ENCODE measurements at regions not wholly inside any gene's neighbourhood (a gene's known extent, or its start where the extent isn't known, plus 50 kb on each side); places are given as distances from the start of the nearest gene placed in this dataset.

DNA sequence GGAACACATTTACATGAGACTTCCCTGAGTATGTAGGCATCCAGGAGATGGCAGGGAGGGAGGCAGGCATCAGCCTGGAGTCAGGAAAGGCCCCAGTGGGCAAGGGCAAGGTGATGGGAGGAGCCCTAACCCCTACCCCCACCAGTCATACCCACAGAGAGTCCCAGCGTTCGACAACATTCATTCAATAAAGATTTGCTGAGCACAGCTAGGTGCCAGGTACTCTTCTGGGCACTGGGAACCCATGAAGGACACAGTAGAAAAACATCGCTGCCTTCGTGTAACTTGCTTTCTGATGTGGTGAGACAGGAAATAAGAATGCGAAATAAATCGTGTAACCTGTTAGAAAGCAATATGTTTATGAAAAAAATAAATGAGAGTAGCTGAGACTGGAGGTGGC, 77.3 kb upstream of the GADD45A start:
- no peaks in the 10 kb centered on the region for H3K79me2 ChIP-seq (replicated peaks; ENCODE audit: insufficient read depth, low read length)
- H3K36me3 ChIP-seq (ENCODE audit: insufficient read depth, low read length), result no peaks in the 10 kb centered on the region
- no peak overlapping the region for H3K27ac ChIP-seq (ENCODE audit: low read length)
- H3K27me3 ChIP-seq (ENCODE audit: insufficient read depth, low read depth, low read length), result no peaks in the 10 kb centered on the region
- no peaks in the 10 kb centered on the region for H3K9me3 ChIP-seq (ENCODE audit: low read length)
- H3K9me2 ChIP-seq (ENCODE audit: insufficient read depth, low read length), result no peaks in the 10 kb centered on the region
- no peaks in the 10 kb centered on the region for H4K20me1 ChIP-seq (ENCODE audit: insufficient read depth)
- no peak for TF ChIP-seq EP300 (conservative IDR thresholded peaks at IDR 0.05; ENCODE audit: poor library complexity, severe bottlenecking)
- TF ChIP-seq MXI1 (conservative IDR thresholded peaks at IDR 0.05; ENCODE audit: poor library complexity, severe bottlenecking), result no peak
- TF ChIP-seq, protein P1, sequence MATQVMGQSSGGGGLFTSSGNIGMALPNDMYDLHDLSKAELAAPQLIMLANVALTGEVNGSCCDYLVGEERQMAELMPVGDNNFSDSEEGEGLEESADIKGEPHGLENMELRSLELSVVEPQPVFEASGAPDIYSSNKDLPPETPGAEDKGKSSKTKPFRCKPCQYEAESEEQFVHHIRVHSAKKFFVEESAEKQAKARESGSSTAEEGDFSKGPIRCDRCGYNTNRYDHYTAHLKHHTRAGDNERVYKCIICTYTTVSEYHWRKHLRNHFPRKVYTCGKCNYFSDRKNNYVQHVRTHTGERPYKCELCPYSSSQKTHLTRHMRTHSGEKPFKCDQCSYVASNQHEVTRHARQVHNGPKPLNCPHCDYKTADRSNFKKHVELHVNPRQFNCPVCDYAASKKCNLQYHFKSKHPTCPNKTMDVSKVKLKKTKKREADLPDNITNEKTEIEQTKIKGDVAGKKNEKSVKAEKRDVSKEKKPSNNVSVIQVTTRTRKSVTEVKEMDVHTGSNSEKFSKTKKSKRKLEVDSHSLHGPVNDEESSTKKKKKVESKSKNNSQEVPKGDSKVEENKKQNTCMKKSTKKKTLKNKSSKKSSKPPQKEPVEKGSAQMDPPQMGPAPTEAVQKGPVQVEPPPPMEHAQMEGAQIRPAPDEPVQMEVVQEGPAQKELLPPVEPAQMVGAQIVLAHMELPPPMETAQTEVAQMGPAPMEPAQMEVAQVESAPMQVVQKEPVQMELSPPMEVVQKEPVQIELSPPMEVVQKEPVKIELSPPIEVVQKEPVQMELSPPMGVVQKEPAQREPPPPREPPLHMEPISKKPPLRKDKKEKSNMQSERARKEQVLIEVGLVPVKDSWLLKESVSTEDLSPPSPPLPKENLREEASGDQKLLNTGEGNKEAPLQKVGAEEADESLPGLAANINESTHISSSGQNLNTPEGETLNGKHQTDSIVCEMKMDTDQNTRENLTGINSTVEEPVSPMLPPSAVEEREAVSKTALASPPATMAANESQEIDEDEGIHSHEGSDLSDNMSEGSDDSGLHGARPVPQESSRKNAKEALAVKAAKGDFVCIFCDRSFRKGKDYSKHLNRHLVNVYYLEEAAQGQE (IDR thresholded peaks at IDR 0.05; ENCODE audit: borderline replicate concordance), result no peak
- TF ChIP-seq SMC3 (conservative IDR thresholded peaks at IDR 0.05; ENCODE audit: poor library complexity), result no peak
- H3K9ac ChIP-seq (ENCODE audit: low read length), result no peak overlapping the region
- H3F3A ChIP-seq (ENCODE audit: insufficient read depth, low read length, poor library complexity, severe bottlenecking), result no peaks in the 10 kb centered on the region
- no peak overlapping the region for H2AFZ ChIP-seq (ENCODE audit: low read depth, low read length)
- no peak overlapping the region for H3K4me3 ChIP-seq (ENCODE audit: low read length)
- no peak overlapping the region for H3K4me2 ChIP-seq (ENCODE audit: low read length)

DNA sequence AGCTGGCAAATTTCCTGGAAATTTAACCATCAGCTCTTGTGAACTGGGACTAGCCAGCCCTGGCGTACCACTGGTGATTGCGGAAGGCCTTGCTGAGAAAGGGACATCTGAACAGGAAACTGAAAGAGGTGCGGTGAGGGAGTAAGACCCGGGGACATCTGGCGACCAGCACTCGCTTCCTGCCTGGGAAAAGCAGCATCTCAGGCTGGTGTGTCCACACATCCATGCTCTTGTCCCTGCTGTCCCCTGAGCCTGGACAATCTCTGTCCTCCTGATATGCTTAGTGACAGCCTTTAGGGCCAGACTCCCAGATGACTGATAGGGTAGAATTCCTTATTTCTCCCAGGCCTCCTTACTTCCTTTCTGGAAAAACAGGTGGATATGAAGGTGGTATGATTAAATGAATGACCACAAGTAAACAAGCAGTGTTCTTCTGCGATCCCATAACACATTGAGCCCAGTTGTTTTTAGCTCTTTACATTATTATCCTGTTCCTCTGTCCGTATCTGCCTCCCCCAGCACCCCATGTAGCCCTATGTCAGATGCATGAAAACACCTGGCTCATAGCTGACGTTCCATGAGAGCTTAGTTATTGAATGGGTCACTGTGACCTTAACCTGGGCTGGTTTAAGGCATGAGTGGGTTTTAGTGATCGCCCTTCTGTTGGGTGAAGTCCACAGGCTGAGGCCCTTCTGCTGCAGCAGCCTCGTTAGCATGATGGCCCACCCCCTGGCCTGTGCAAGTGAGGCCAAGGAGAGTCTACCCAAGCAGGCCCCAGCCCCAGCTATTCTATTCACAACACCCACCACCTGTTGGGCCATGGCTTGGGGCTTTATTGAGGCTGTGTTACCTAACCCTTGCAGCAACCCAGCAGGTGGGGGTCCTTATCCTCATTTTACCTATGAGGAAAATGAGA, 76.1 kb upstream of the GADD45A start:
- H3K9me3 ChIP-seq (ENCODE audit: low read length), result no peaks in the 10 kb centered on the region
- no peaks in the 10 kb centered on the region for H3F3A ChIP-seq (ENCODE audit: insufficient read depth, low read length, poor library complexity, severe bottlenecking)
- no peak overlapping the region for H3K4me2 ChIP-seq (ENCODE audit: low read length)
- H3K36me3 ChIP-seq (ENCODE audit: insufficient read depth, low read length), result no peaks in the 10 kb centered on the region
- H3K79me2 ChIP-seq (replicated peaks; ENCODE audit: insufficient read depth, low read length), result no peaks in the 10 kb centered on the region
- H3K27ac ChIP-seq (ENCODE audit: low read length), result no peak overlapping the region
- H2AFZ ChIP-seq (ENCODE audit: low read depth, low read length), result no peak overlapping the region
- H3K9ac ChIP-seq (ENCODE audit: low read length), result no peak overlapping the region
- no peak overlapping the region for H3K4me3 ChIP-seq (ENCODE audit: low read length)
- no peaks in the 10 kb centered on the region for H3K9me2 ChIP-seq (ENCODE audit: insufficient read depth, low read length)
- TF ChIP-seq SMC3 (conservative IDR thresholded peaks at IDR 0.05; ENCODE audit: poor library complexity) (no peak), EP300 (conservative IDR thresholded peaks at IDR 0.05; ENCODE audit: poor library complexity, severe bottlenecking) (no peak), RAD21 (conservative IDR thresholded peaks at IDR 0.05) (no peak), EZH2 (IDR thresholded peaks at IDR 0.05; ENCODE audit: borderline replicate concordance, insufficient read depth, low read length, poor library complexity, severe bottlenecking) (no peak), POLR2AphosphoS5 (IDR thresholded peaks at IDR 0.05) (no peak), TAF1 (IDR thresholded peaks at IDR 0.05; ENCODE audit: low read depth) (no peak), MXI1 (conservative IDR thresholded peaks at IDR 0.05; ENCODE audit: poor library complexity, severe bottlenecking) (no peak)
- TF ChIP-seq, protein P2, sequence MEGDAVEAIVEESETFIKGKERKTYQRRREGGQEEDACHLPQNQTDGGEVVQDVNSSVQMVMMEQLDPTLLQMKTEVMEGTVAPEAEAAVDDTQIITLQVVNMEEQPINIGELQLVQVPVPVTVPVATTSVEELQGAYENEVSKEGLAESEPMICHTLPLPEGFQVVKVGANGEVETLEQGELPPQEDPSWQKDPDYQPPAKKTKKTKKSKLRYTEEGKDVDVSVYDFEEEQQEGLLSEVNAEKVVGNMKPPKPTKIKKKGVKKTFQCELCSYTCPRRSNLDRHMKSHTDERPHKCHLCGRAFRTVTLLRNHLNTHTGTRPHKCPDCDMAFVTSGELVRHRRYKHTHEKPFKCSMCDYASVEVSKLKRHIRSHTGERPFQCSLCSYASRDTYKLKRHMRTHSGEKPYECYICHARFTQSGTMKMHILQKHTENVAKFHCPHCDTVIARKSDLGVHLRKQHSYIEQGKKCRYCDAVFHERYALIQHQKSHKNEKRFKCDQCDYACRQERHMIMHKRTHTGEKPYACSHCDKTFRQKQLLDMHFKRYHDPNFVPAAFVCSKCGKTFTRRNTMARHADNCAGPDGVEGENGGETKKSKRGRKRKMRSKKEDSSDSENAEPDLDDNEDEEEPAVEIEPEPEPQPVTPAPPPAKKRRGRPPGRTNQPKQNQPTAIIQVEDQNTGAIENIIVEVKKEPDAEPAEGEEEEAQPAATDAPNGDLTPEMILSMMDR (IDR thresholded peaks at IDR 0.05; ENCODE audit: poor library complexity, severe bottlenecking), result no peak
- TF ChIP-seq, protein P1 (IDR thresholded peaks at IDR 0.05; ENCODE audit: borderline replicate concordance), result no peak
- no peaks in the 10 kb centered on the region for H4K20me1 ChIP-seq (ENCODE audit: insufficient read depth)
- H3K27me3 ChIP-seq (ENCODE audit: insufficient read depth, low read depth, low read length), result no peaks in the 10 kb centered on the region

Measured in neural cell (in vitro differentiated cells).